ENCODE measurements at regions not wholly inside any gene's neighbourhood (a gene's known extent, or its start where the extent isn't known, plus 50 kb on each side); places are given as distances from the start of the nearest gene placed in this dataset.

DNA sequence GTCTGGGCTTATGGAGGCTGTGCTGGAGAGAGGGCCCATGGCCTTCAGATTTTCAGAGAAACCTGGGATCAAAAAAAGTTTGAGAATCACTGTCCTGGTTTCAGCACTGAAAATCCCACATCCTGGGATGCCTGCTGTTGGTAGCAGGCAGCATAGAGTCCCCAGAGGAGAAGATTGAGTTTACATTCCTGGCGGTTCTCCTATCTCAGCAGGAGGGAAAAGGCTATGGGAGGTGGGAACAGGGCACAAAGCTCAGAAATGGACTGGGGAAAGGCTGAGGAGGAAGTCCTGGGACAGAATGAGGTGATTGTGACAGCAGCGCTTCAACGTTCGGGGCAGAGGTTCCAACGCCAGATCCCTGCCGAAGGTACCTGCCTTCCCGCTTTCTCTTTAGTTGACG is 103.4 kb downstream of the ETS2 start (continued):
- TF ChIP-seq, protein P1, sequence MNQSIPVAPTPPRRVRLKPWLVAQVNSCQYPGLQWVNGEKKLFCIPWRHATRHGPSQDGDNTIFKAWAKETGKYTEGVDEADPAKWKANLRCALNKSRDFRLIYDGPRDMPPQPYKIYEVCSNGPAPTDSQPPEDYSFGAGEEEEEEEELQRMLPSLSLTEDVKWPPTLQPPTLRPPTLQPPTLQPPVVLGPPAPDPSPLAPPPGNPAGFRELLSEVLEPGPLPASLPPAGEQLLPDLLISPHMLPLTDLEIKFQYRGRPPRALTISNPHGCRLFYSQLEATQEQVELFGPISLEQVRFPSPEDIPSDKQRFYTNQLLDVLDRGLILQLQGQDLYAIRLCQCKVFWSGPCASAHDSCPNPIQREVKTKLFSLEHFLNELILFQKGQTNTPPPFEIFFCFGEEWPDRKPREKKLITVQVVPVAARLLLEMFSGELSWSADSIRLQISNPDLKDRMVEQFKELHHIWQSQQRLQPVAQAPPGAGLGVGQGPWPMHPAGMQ (IDR thresholded peaks at IDR 0.05; ENCODE audit: borderline replicate concordance) = no peak
- TF ChIP-seq NR2C1 (IDR thresholded peaks at IDR 0.05) = no peak
- TF ChIP-seq E2F4 (IDR thresholded peaks at IDR 0.05; ENCODE audit: low read depth, low read length) = no peak
- TF ChIP-seq HDAC2 (IDR thresholded peaks at IDR 0.05) = no peak
- no peak for TF ChIP-seq NFIC (IDR thresholded peaks at IDR 0.05; ENCODE audit: low read depth, low read length)
- TF ChIP-seq SUPT20H (IDR thresholded peaks at IDR 0.05; ENCODE audit: borderline replicate concordance, control insufficient read depth, low read depth, low read length) = no peak
- no peak for TF ChIP-seq BRCA1 (IDR thresholded peaks at IDR 0.05; ENCODE audit: low read depth, low read length)
- TF ChIP-seq ZNF384 (IDR thresholded peaks at IDR 0.05; ENCODE audit: borderline replicate concordance, low read depth, low read length) = no peak

GRCh38 chr21:38908537-38908936 is 102.8 kb downstream of the ETS2 start:
- Histone ChIP-seq H3K4me3 (no peak overlapping the region), H4K20me1 (ENCODE audit: control insufficient read depth, insufficient read depth) (no peaks in the 10 kb centered on the region), H3K27ac (ENCODE audit: control insufficient read depth, insufficient read depth) (no peak overlapping the region), H3K36me3 (ENCODE audit: control insufficient read depth in 2 of 2, insufficient read depth in 2 of 2, low read length in 1 of 2) (no peaks in the 10 kb centered on the region), H2AFZ (ENCODE audit: control insufficient read depth, low read depth, low read length) (no peak overlapping the region), H3K4me1 (ENCODE audit: control insufficient read depth, insufficient read depth, low read length) (no peaks in the 10 kb centered on the region), H3K79me2 (ENCODE audit: control insufficient read depth, insufficient read depth, low read length) (no peaks in the 10 kb centered on the region), H3K9me3 (replicated peaks; ENCODE audit: control insufficient read depth, insufficient read depth, low read length) (no peaks in the 10 kb centered on the region), H3K4me2 (ENCODE audit: control insufficient read depth, insufficient read depth) (no peak overlapping the region), H3K9ac (ENCODE audit: control insufficient read depth, insufficient read depth, low read length) (no peak overlapping the region), H3K27me3 (replicated peaks in 1 of 2; ENCODE audit: control insufficient read depth in 2 of 2, insufficient read depth in 2 of 2, low read length in 1 of 2) (no peaks in the 10 kb centered on the region)
- SMC1A ChIA-PET (ENCODE audit: uncharacterized antibody, unreplicated experiment) = interaction anchor here (0.8 kb wide), 1 partner anchor 174 kb away, joined by 3 read pairs; no protein-coding TSS in a partner anchor
- BruUV-seq (replicated peaks) = no TSS peak
- in situ Hi-C loops (cut with MboI) = no loop called here
- FAIRE-seq (no peak), DNase-seq (ENCODE audit: low read depth, low spot score) (no peak), ATAC-seq (no peak)
- no peak for TF ChIP-seq TCF12 (IDR thresholded peaks at IDR 0.05; ENCODE audit: low read depth, low read length)
- no peak for TF ChIP-seq FOXM1 (IDR thresholded peaks at IDR 0.05; ENCODE audit: low read depth, low read length)
- TF ChIP-seq EGR1 (IDR thresholded peaks at IDR 0.05; ENCODE audit: borderline replicate concordance in 1 of 2, low read depth in 2 of 2, low read length in 2 of 2) = no peak
- intact Hi-C loops (cut with micrococcal nuclease; ENCODE audit: unreplicated experiment) = no loop called here
- POLR2A ChIA-PET = no interaction called here
- RAD21 ChIA-PET (ENCODE audit: unreplicated experiment) = no interaction called here
- 26% methylated on average over 4 of the region's 4 CpGs for WGBS (ENCODE audit: insufficient coverage, insufficient replicate concordance, low lambda C conversion rate, missing lambda C conversion rate)
- CTCF ChIA-PET = interaction anchor here (0.6 kb wide), 1 partner anchor 153 kb away, joined by 4 read pairs; no protein-coding TSS in a partner anchor

Measured in GM12878 (cell line).